Activated naive CD8-positive, alpha-beta T cell treated with anti-CD3 and anti-CD28 coated beads, Interleukin-2, amount 10 ng/mL, durations not matched to agents 7 days and 5 days (primary cell): ENCODE measurements at regions not wholly inside any gene's neighbourhood (a gene's known extent, or its start where the extent isn't known, plus 50 kb on each side); places are given as distances from the start of the nearest gene placed in this dataset.

ENCODE experiments used
- ATAC-seq: fragments of 150-1000 bp; cut with Tn5 transposase; one replicate; pipeline ENCODE4 v1.10.0; 2021; ENCODE audit warnings: low read depth, moderate library complexity
- POLR2A ChIA-PET: fragments of 350-600 bp; sonication (Branson Sonifier 250); formaldehyde crosslinking; loops from one replicate; lab custom pipeline; 2021; ENCODE audit warnings: antibody characterized with exemption; lab: Charles Lee
- DNase-seq: peaks from one replicate; pipeline ENCODE4 v3.0.0; 2021
- H3K27ac Mint-ChIP-seq: one replicate; pipeline ENCODE4 v1.8.0; 2022; ENCODE audit warnings: mild to moderate bottlenecking, mixed read lengths
- H3K27me3 Mint-ChIP-seq: one replicate; pipeline ENCODE4 v1.8.0; 2022; ENCODE audit warnings: mild to moderate bottlenecking, moderate library complexity, mixed read lengths
- H3K36me3 Mint-ChIP-seq: one replicate; pipeline ENCODE4 v1.8.0; 2021; ENCODE audit warnings: mild to moderate bottlenecking, mixed read lengths
- H3K4me1 Mint-ChIP-seq: one replicate; pipeline ENCODE4 v1.8.0; 2021; ENCODE audit warnings: mixed read lengths
- H3K4me3 Mint-ChIP-seq: one replicate; pipeline ENCODE4 v1.8.0; 2022; ENCODE audit warnings: mild to moderate bottlenecking, moderate library complexity, mixed read lengths
- H3K9me3 Mint-ChIP-seq: one replicate; pipeline ENCODE4 v1.8.0; 2021; ENCODE audit warnings: mixed read lengths

- Mint-ChIP-seq H3K36me3 (no peaks in the 10 kb centered on the region), H3K4me3 (no peak overlapping the region), H3K27ac (no peak overlapping the region), H3K9me3 (no peaks in the 10 kb centered on the region), H3K4me1 (no peaks in the 10 kb centered on the region), H3K27me3 (no peaks in the 10 kb centered on the region)
- DNase-seq, result no peak
- POLR2A ChIA-PET, result no interaction called here
- no peak for ATAC-seq
These were observed 782.4 kb upstream of the ZNF608 start for GRCh38 chr5:125528881-125529280.

GRCh38 chr5:125530833-125531615 lies 784.6 kb upstream of the ZNF608 start:
- no peaks in the 10 kb centered on the region for H3K36me3 Mint-ChIP-seq
- no peaks in the 10 kb centered on the region for H3K4me1 Mint-ChIP-seq
- POLR2A ChIA-PET, result no interaction called here
- no peaks in the 10 kb centered on the region for H3K27me3 Mint-ChIP-seq
- H3K9me3 Mint-ChIP-seq, result no peaks in the 10 kb centered on the region
- H3K4me3 Mint-ChIP-seq, result no peak overlapping the region
- DNase-seq (no peak), ATAC-seq (no peak)
- H3K27ac Mint-ChIP-seq, result no peak overlapping the region

DNA sequence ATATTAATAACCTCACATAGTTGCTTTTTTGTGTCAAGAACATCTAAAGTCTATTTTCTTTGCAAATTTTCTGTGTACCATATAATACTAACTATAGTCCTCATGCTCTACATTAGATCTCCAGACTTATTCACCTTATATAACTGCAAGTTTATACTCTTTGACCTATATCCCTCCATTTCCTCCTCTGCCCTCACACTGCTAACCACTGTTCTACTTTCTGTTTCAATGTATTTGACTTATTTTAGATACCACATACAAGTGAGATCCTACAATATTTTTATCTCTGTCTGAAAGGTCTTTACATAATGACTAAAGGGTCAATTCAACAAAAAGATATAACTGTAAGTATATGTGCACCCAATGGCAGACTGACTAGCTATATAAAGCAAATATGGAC lies 789.7 kb upstream of the ZNF608 start:
- Mint-ChIP-seq H3K36me3 (no peaks in the 10 kb centered on the region), H3K27ac (no peak overlapping the region), H3K4me1 (no peaks in the 10 kb centered on the region), H3K4me3 (no peak overlapping the region), H3K9me3 (peaks cover 7% of the 10 kb centered on the region), H3K27me3 (no peaks in the 10 kb centered on the region)
- no peak for DNase-seq
- POLR2A ChIA-PET, result no interaction called here
- no peak for ATAC-seq

DNA sequence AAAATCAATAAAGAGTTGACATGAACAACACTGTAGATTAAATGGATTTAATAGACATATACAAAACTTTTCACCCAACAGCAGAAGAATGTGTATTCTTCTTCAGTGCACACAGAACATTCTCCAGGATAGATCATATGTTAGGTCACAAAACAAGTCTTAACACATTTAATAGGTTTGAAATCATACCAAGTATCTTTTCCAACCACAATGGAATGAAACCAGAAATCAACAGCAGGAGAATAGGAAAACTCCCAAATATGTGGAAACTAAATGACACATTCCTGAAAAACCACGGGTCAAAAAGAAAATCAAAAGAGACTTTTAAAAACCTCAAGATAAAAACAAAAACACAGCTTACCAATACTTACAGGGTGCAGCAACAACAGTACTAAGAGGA lies 790.1 kb upstream of the ZNF608 start:
- H3K9me3 Mint-ChIP-seq, result peaks cover 7% of the 10 kb centered on the region
- POLR2A ChIA-PET, result no interaction called here
- no peak overlapping the region for H3K27ac Mint-ChIP-seq
- no peak for ATAC-seq
- DNase-seq, result no peak
- H3K4me3 Mint-ChIP-seq, result no peak overlapping the region
- no peaks in the 10 kb centered on the region for H3K36me3 Mint-ChIP-seq
- H3K4me1 Mint-ChIP-seq, result no peaks in the 10 kb centered on the region
- H3K27me3 Mint-ChIP-seq, result no peaks in the 10 kb centered on the region

GRCh38 chr5:125537661-125538060 lies 791.2 kb upstream of the ZNF608 start:
- POLR2A ChIA-PET, result no interaction called here
- H3K4me3 Mint-ChIP-seq, result no peak overlapping the region
- H3K27me3 Mint-ChIP-seq, result no peaks in the 10 kb centered on the region
- H3K27ac Mint-ChIP-seq, result no peak overlapping the region
- H3K36me3 Mint-ChIP-seq, result no peaks in the 10 kb centered on the region
- H3K4me1 Mint-ChIP-seq, result no peaks in the 10 kb centered on the region
- H3K9me3 Mint-ChIP-seq, result peaks cover 7% of the 10 kb centered on the region
- DNase-seq (no peak), ATAC-seq (no peak)

- Mint-ChIP-seq H3K4me3 (no peak overlapping the region), H3K27me3 (no peaks in the 10 kb centered on the region), H3K27ac (no peak overlapping the region), H3K9me3 (peaks cover 7% of the 10 kb centered on the region), H3K36me3 (no peaks in the 10 kb centered on the region), H3K4me1 (no peaks in the 10 kb centered on the region)
- DNase-seq (no peak), ATAC-seq (no peak)
- POLR2A ChIA-PET, result no interaction called here
These were observed 792.0 kb upstream of the ZNF608 start for GRCh38 chr5:125538469-125538868.

DNA sequence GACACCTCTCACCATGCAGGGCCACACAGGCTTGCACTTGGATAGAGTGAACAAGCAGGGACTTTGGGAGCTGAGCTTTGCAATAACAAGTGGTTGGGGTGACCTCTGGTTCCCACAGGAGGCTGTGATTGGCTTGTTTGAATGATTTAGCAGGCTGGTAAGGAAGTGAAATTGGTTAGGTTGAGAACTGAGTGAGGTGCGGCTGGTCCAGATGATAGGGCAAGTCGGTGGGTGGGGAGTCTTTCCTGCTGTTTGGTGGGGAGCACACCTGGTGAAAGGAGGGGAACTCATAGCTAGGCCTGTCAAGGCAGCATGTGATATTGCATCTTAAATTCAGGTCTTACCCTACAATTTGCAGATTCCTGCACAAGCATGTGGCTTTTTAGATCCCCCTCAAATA lies 794.6 kb upstream of the ZNF608 start:
- Mint-ChIP-seq H3K36me3 (no peaks in the 10 kb centered on the region), H3K27me3 (no peaks in the 10 kb centered on the region), H3K9me3 (peaks cover 7% of the 10 kb centered on the region), H3K27ac (no peak overlapping the region), H3K4me1 (no peaks in the 10 kb centered on the region), H3K4me3 (no peak overlapping the region)
- DNase-seq (no peak), ATAC-seq (no peak)
- POLR2A ChIA-PET, result no interaction called here

DNA sequence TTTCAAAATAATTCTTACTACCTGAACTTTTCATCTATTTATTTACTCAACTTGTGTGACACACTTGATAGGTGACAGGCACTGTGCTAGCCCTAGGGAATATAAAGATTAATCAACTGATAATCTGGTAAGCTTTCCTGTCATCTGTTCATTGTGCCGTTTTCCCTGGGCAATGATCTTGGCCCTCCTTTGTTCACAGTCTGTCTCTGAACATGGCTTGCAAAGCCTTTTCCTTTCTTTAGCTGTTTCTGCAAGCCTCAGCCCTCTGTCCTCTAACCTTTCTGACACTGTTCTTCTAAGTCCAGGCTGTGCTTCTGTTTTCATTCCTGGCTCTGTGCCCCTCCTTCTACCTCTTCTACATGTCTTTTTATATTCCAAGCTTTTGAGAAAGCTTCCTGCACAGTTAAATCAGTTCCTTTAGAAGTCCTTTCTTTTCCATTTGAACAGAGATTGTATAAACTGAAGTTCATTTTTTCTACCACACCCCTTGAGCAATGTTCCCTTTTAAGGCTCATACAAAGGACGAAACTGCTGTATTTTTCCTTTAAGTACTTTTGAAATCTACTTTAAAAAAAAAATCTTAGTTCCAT lies 803.0 kb upstream of the ZNF608 start:
- Mint-ChIP-seq H3K9me3 (no peaks in the 10 kb centered on the region), H3K27ac (no peak overlapping the region), H3K4me3 (no peak overlapping the region), H3K4me1 (no peaks in the 10 kb centered on the region), H3K27me3 (no peaks in the 10 kb centered on the region), H3K36me3 (no peaks in the 10 kb centered on the region)
- DNase-seq (no peak), ATAC-seq (no peak)
- POLR2A ChIA-PET, result no interaction called here

- H3K27ac Mint-ChIP-seq, result no peak overlapping the region
- H3K36me3 Mint-ChIP-seq, result no peaks in the 10 kb centered on the region
- H3K27me3 Mint-ChIP-seq, result no peaks in the 10 kb centered on the region
- H3K9me3 Mint-ChIP-seq, result no peaks in the 10 kb centered on the region
- no peaks in the 10 kb centered on the region for H3K4me1 Mint-ChIP-seq
- no peak overlapping the region for H3K4me3 Mint-ChIP-seq
- no peak for DNase-seq
- POLR2A ChIA-PET, result no interaction called here
- ATAC-seq, result no peak
These were observed 803.8 kb upstream of the ZNF608 start for GRCh38 chr5:125550274-125550673.

DNA sequence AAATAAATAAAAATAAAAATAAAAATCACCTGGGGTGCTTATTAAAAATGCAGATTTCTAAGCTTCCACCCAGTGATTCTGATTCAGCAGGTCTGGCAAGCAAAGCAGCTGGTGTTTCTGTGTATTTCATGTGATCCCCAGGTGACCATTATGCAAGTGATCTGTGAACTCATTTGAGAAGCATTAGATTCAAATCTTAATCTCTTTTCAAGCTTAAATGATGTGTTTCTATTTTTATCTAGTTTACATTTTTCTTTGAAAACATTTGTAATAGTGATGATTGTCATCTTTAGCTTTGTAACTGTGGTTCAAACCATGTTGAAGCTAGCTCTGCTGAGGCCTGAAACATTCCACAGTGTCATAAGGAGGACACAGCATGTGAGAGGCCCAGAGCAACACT lies 804.8 kb upstream of the ZNF608 start:
- ATAC-seq (no peak), DNase-seq (no peak)
- POLR2A ChIA-PET, result no interaction called here
- Mint-ChIP-seq H3K4me3 (no peak overlapping the region), H3K36me3 (no peaks in the 10 kb centered on the region), H3K27me3 (no peaks in the 10 kb centered on the region), H3K4me1 (no peaks in the 10 kb centered on the region), H3K9me3 (no peaks in the 10 kb centered on the region), H3K27ac (no peak overlapping the region)

DNA sequence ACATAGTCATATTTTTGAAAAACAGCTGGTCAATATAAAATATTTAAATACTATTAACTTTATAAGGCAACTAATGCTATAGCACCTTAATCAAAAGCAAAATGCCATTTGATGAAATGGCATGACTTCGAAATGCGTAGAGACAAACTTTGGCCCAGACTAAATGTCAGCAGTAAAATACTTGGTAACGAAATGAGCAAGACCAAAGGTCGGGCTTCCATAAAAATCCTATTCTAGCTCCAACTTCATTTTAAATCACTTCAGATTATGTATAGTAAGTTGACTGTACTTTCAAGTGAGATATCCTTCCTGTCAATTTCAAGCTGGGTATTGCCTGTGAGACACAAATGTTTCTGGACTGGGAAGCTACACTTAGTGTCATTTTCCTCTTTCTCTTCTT lies 805.4 kb upstream of the ZNF608 start:
- Mint-ChIP-seq H3K36me3 (no peaks in the 10 kb centered on the region), H3K9me3 (no peaks in the 10 kb centered on the region), H3K27ac (no peak overlapping the region), H3K27me3 (no peaks in the 10 kb centered on the region), H3K4me1 (no peaks in the 10 kb centered on the region), H3K4me3 (no peak overlapping the region)
- ATAC-seq, result no peak
- POLR2A ChIA-PET, result no interaction called here
- DNase-seq, result no peak

DNA sequence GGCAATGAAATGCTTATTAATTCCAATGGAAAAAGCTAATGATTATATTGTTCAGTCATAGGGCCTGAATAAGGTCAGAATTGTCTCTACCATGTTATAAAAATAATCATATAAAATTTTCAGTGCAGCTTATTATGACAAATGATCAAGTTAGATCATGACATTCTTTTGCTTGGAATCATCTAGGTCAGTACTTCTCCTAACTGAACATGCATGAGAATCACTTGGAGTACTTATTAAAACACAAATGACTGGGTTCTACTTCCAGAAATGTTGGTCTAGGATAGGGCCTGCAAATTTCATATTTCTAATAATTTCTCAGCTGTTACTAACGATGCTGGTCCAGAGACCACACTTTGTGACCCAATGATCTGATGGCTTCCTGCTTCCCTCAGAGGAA lies 806.0 kb upstream of the ZNF608 start:
- no peaks in the 10 kb centered on the region for H3K4me1 Mint-ChIP-seq
- H3K9me3 Mint-ChIP-seq, result peaks cover 2% of the 10 kb centered on the region
- no peak for ATAC-seq
- no peak for DNase-seq
- no peaks in the 10 kb centered on the region for H3K27me3 Mint-ChIP-seq
- H3K4me3 Mint-ChIP-seq, result no peak overlapping the region
- no peaks in the 10 kb centered on the region for H3K36me3 Mint-ChIP-seq
- POLR2A ChIA-PET, result no interaction called here
- no peak overlapping the region for H3K27ac Mint-ChIP-seq

DNA sequence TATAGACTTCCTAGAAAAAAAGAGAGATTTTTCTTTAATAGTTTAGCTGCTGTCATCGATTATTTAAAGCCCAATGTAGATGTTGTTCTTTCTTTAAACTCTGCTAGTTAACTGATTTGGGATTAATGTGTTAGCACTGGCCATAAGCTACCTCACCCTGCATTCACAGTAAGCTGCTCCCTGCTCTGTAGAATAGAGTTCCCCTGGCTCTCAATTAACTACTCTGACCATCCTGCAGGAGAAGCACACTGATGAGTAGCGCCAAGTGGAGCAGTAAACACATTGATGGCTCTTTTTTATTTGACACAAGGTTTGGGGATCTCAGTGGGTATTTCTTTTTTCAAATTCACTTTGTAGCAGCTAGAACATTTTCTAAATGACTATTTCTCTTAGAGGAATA lies 807.9 kb upstream of the ZNF608 start:
- no peak for ATAC-seq
- peaks cover 2% of the 10 kb centered on the region for H3K9me3 Mint-ChIP-seq
- DNase-seq, result no peak
- H3K36me3 Mint-ChIP-seq, result no peaks in the 10 kb centered on the region
- H3K27ac Mint-ChIP-seq, result no peak overlapping the region
- no peak overlapping the region for H3K4me3 Mint-ChIP-seq
- no peaks in the 10 kb centered on the region for H3K4me1 Mint-ChIP-seq
- POLR2A ChIA-PET, result no interaction called here
- H3K27me3 Mint-ChIP-seq, result no peaks in the 10 kb centered on the region

DNA sequence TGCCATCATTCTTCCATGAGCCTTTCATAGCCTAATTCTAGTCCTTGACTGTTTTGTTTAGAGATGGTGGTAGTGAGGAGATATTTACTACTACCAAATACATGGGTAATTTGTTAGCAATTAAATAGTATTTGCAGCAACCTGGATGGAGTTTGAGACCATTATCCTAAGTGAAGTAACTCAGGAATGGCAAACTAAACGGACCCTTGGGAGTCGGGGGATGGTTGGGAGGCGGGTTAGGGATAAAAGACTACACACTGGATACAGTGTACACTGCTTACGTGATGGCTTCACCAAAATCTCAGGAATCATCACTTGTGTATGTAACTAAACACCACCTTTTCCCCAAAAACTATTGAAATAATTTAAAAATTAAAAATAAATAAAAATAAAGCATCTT lies 809.2 kb upstream of the ZNF608 start:
- Mint-ChIP-seq H3K4me3 (no peak overlapping the region), H3K36me3 (no peaks in the 10 kb centered on the region), H3K27ac (no peak overlapping the region), H3K27me3 (no peaks in the 10 kb centered on the region), H3K4me1 (no peaks in the 10 kb centered on the region), H3K9me3 (peaks cover 5% of the 10 kb centered on the region)
- no peak for DNase-seq
- ATAC-seq, result no peak
- POLR2A ChIA-PET, result no interaction called here
